ENCODE measurements at regions not wholly inside any gene's neighbourhood (a gene's known extent, or its start where the extent isn't known, plus 50 kb on each side); places are given as distances from the start of the nearest gene placed in this dataset.

GRCh38 chr6:106792536-106793236 is 163.3 kb downstream of the QRSL1 start:
- TF ChIP-seq CTCF (IDR thresholded peaks at IDR 0.05), result no peak
- no peak for TF ChIP-seq EZH2phosphoT487 (IDR thresholded peaks at IDR 0.05)

Measured in neural progenitor cell (in vitro differentiated cells).